ENCODE measurements at regions not wholly inside any gene's neighbourhood (a gene's known extent, or its start where the extent isn't known, plus 50 kb on each side); places are given as distances from the start of the nearest gene placed in this dataset.

DNA sequence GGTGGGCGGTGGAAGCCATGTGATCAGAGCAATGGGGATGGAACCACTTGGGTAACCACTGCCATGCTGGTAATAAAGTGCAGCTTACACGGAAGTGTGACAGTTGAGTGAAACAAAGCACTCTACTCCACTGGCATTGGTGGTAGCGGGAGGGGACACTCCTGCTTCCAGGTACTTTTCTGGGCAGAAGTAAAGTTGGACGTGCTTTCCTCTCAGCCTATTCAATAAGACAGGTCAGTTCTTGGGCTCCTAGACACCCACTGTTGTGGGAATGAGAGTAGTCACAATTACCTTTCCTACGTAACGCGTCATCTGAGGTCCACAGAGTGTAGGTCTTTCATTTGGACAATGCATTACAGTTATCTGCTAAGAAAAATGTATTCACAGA, 51.7 kb upstream of the CHD2 start:
- TF ChIP-seq, protein P1, sequence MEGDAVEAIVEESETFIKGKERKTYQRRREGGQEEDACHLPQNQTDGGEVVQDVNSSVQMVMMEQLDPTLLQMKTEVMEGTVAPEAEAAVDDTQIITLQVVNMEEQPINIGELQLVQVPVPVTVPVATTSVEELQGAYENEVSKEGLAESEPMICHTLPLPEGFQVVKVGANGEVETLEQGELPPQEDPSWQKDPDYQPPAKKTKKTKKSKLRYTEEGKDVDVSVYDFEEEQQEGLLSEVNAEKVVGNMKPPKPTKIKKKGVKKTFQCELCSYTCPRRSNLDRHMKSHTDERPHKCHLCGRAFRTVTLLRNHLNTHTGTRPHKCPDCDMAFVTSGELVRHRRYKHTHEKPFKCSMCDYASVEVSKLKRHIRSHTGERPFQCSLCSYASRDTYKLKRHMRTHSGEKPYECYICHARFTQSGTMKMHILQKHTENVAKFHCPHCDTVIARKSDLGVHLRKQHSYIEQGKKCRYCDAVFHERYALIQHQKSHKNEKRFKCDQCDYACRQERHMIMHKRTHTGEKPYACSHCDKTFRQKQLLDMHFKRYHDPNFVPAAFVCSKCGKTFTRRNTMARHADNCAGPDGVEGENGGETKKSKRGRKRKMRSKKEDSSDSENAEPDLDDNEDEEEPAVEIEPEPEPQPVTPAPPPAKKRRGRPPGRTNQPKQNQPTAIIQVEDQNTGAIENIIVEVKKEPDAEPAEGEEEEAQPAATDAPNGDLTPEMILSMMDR (conservative IDR thresholded peaks at IDR 0.05; ENCODE audit: low read depth in 2 of 2): no peak
- no peak for TF ChIP-seq POLR2AphosphoS5 (IDR thresholded peaks at IDR 0.05; ENCODE audit: low read depth)
- TF ChIP-seq EZH2phosphoT487 (IDR thresholded peaks at IDR 0.05; ENCODE audit: unreplicated experiment): no peak

All from GM23338 (cell line).